K562 (cell line): ENCODE measurements at regions not wholly inside any gene's neighbourhood (a gene's known extent, or its start where the extent isn't known, plus 50 kb on each side); places are given as distances from the start of the nearest gene placed in this dataset.

Experiments
- BRD4 ChIP-seq: fragments of 200-600 bp; sonication (generic); IDR thresholded peaks from 2 replicates; pipeline ENCODE4 v1.6.1; 2017; ENCODE audit warnings: inconsistent platforms
- CCAR2 ChIP-seq: fragments of 200-400 bp; formaldehyde crosslinking; IDR thresholded peaks from 2 replicates; pipeline ENCODE4 v1.6.1; 2017; ENCODE audit warnings: mild to moderate bottlenecking, low read depth, low read length
- GABPB1 ChIP-seq: sonication (generic); formaldehyde crosslinking; IDR thresholded peaks from 2 replicates; pipeline ENCODE4 v1.8.0; 2022; ENCODE audit warnings: mild to moderate bottlenecking, missing genetic modification reagents
- GATA2 ChIP-seq: sonication (generic); formaldehyde crosslinking; IDR thresholded peaks from 2 replicates; pipeline ENCODE4 v1.4.0; 2020; ENCODE audit warnings: mild to moderate bottlenecking, missing genetic modification reagents
- MIER1 ChIP-seq: fragments of 450-650 bp; IDR thresholded peaks from 2 replicates; pipeline ENCODE4 v1.6.1; 2016; ENCODE audit warnings: antibody characterized with exemption, mild to moderate bottlenecking, low read depth
- PRMT5 ChIP-seq: sonication (generic); formaldehyde crosslinking; IDR thresholded peaks from 2 replicates; pipeline ENCODE4 v1.5.0; 2020; ENCODE audit warnings: missing genetic modification reagents
- RBM17 ChIP-seq: fragments of 200-400 bp; formaldehyde crosslinking; IDR thresholded peaks from 2 replicates; pipeline ENCODE4 v1.6.1; 2017; ENCODE audit warnings: low read depth, mild to moderate bottlenecking, low read length, borderline replicate concordance
- ZNF830 ChIP-seq: fragments of 250-450 bp; sonication (Bioruptor Pico); IDR thresholded peaks from 2 replicates; pipeline ENCODE4 v1.5.0; 2021; ENCODE audit warnings: mild to moderate bottlenecking
- TF ChIP-seq, protein P1 (sequence below): fragments of 250-450 bp; sonication (Bioruptor Pico); IDR thresholded peaks from 2 replicates; pipeline ENCODE4 v1.6.1; 2021; ENCODE audit warnings: mild to moderate bottlenecking
- TF ChIP-seq, protein P2 (sequence below): fragments of 250-450 bp; sonication (Bioruptor Pico); IDR thresholded peaks from 2 replicates; pipeline ENCODE4 v1.5.0; 2021

GRCh38 chr6:167651318-167652041 is 175.2 kb upstream of the AFDN start (continued):
- TF ChIP-seq PRMT5 (CRISPR knock-in tag) (no peak), GABPB1 (CRISPR knock-in tag) (no peak), BRD4 (no peak), GATA2 (no peak), RBM17 (no peak), MIER1 (no peak), ZNF830 (CRISPR knock-in tag) (no peak), CCAR2 (no peak)
- TF ChIP-seq, protein P1, sequence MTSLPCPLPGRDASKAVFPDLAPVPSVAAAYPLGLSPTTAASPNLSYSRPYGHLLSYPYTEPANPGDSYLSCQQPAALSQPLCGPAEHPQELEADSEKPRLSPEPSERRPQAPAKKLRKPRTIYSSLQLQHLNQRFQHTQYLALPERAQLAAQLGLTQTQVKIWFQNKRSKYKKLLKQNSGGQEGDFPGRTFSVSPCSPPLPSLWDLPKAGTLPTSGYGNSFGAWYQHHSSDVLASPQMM: no peak
- TF ChIP-seq, protein P2, sequence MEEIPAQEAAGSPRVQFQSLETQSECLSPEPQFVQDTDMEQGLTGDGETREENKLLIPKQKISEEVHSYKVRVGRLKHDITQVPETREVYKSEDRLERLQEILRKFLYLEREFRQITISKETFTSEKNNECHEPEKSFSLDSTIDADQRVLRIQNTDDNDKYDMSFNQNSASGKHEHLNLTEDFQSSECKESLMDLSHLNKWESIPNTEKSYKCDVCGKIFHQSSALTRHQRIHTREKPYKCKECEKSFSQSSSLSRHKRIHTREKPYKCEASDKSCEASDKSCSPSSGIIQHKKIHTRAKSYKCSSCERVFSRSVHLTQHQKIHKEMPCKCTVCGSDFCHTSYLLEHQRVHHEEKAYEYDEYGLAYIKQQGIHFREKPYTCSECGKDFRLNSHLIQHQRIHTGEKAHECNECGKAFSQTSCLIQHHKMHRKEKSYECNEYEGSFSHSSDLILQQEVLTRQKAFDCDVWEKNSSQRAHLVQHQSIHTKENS: no peak
